ENCODE measurements at regions not wholly inside any gene's neighbourhood (a gene's known extent, or its start where the extent isn't known, plus 50 kb on each side); places are given as distances from the start of the nearest gene placed in this dataset.

- Histone ChIP-seq H4K91ac (ENCODE audit: low read depth, low read length, poor library complexity) (no peak overlapping the region), H2AFZ (ENCODE audit: low read length) (no peak overlapping the region), H3K9ac (ENCODE audit: low read depth, low read length, poor library complexity) (no peak overlapping the region), H2AK5ac (ENCODE audit: low read depth, low read length) (no peak overlapping the region), H3K36me3 (replicated peaks in 1 of 2; ENCODE audit: control insufficient read depth in 2 of 2, insufficient read depth in 2 of 2, low read length in 2 of 2) (no peaks in the 10 kb centered on the region), H2BK5ac (ENCODE audit: low read length) (no peak overlapping the region), H3K18ac (ENCODE audit: low read length) (no peak overlapping the region), H3K14ac (ENCODE audit: low read length) (no peak overlapping the region), H3K79me1 (ENCODE audit: low read depth, low read length) (no peaks in the 10 kb centered on the region), H3K9me3 (replicated peaks in 1 of 2; ENCODE audit: control insufficient read depth in 2 of 2, insufficient read depth in 1 of 2, low read depth in 1 of 2, low read length in 2 of 2) (no peaks in the 10 kb centered on the region), H3K4ac (ENCODE audit: low read length) (no peak overlapping the region), H2BK15ac (ENCODE audit: low read length) (no peak overlapping the region), H3K4me3 (ENCODE audit: low read length in 2 of 2) (no peak overlapping the region), H2BK120ac (ENCODE audit: low read depth, low read length) (no peak overlapping the region), H3K4me2 (ENCODE audit: insufficient read depth, low read length, poor library complexity, severe bottlenecking) (no peak overlapping the region), H3K27me3 (ENCODE audit: control insufficient read depth in 3 of 3, insufficient read depth in 3 of 3, low read depth in 1 of 3, low read length in 3 of 3) (peaks cover 0 to 2% (median 0%) of the 10 kb centered on the region in 3 experiments), H2BK12ac (ENCODE audit: low read length) (no peak overlapping the region), H3K27ac (replicated peaks; ENCODE audit: low read length) (no peak overlapping the region), H3K4me1 (ENCODE audit: control insufficient read depth in 2 of 2, insufficient read depth in 1 of 2, low read depth in 1 of 2, low read length in 2 of 2) (no peaks in the 10 kb centered on the region), H4K8ac (ENCODE audit: low read depth, low read length) (no peak overlapping the region), H3K23ac (ENCODE audit: low read depth, low read length, poor library complexity) (no peak overlapping the region)
- no peak for DNase-seq (ENCODE audit: low spot score)
- no CpG with 5 or more reads among the region's 3 CpGs for WGBS, 2 donors (ENCODE audit: extremely low coverage in 2 of 2, insufficient read length in 2 of 2, insufficient replicate concordance in 1 of 2)
Observed at GRCh38 chr10:128338951-128339350, 212.7 kb upstream of the MKI67 start.

DNA sequence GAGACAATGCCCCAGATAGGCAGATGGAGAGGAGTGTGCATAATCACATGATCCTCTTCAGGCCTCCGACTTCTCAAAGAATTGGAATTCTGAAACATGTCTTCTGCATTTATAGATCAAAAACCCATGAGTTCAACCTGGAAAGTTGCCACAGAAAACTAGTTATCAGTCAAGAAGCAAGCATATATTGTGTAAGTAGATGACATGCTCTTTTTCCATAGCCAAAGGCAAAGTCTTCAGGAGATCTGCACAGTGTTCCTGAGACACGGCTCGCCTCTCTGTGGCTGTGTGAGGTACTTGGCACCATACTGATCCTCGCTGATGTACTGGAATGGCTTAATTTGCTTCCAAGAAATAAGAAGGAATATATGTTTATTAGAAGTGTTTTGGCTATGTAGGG is 213.5 kb upstream of the MKI67 start:
- H3K4me3 ChIP-seq (ENCODE audit: low read length in 2 of 2), result no peak overlapping the region
- no peak overlapping the region for H3K18ac ChIP-seq (ENCODE audit: low read length)
- no peak overlapping the region for H3K14ac ChIP-seq (ENCODE audit: low read length)
- no peaks in the 10 kb centered on the region for H3K36me3 ChIP-seq (replicated peaks in 1 of 2; ENCODE audit: control insufficient read depth in 2 of 2, insufficient read depth in 2 of 2, low read length in 2 of 2)
- no peak overlapping the region for H3K4ac ChIP-seq (ENCODE audit: low read length)
- H3K23ac ChIP-seq (ENCODE audit: low read depth, low read length, poor library complexity), result no peak overlapping the region
- H3K9ac ChIP-seq (ENCODE audit: low read depth, low read length, poor library complexity), result no peak overlapping the region
- peaks cover 0 to 2% (median 0%) of the 10 kb centered on the region in 3 experiments for H3K27me3 ChIP-seq (ENCODE audit: control insufficient read depth in 3 of 3, insufficient read depth in 3 of 3, low read depth in 1 of 3, low read length in 3 of 3)
- no peak overlapping the region for H2BK12ac ChIP-seq (ENCODE audit: low read length)
- no peak overlapping the region for H2BK120ac ChIP-seq (ENCODE audit: low read depth, low read length)
- no peak overlapping the region for H2AK5ac ChIP-seq (ENCODE audit: low read depth, low read length)
- H2AFZ ChIP-seq (ENCODE audit: low read length), result no peak overlapping the region
- H3K79me1 ChIP-seq (ENCODE audit: low read depth, low read length), result no peaks in the 10 kb centered on the region
- H2BK15ac ChIP-seq (ENCODE audit: low read length), result no peak overlapping the region
- no peak overlapping the region for H3K27ac ChIP-seq (replicated peaks; ENCODE audit: low read length)
- no peaks in the 10 kb centered on the region for H3K9me3 ChIP-seq (replicated peaks in 1 of 2; ENCODE audit: control insufficient read depth in 2 of 2, insufficient read depth in 1 of 2, low read depth in 1 of 2, low read length in 2 of 2)
- no peak overlapping the region for H2BK5ac ChIP-seq (ENCODE audit: low read length)
- WGBS, 2 donors (ENCODE audit: extremely low coverage in 2 of 2, insufficient read length in 2 of 2, insufficient replicate concordance in 1 of 2), result no CpG with 5 or more reads among the region's 4 CpGs
- no peak overlapping the region for H4K8ac ChIP-seq (ENCODE audit: low read depth, low read length)
- H3K4me1 ChIP-seq (ENCODE audit: control insufficient read depth in 2 of 2, insufficient read depth in 1 of 2, low read depth in 1 of 2, low read length in 2 of 2), result no peaks in the 10 kb centered on the region
- H4K91ac ChIP-seq (ENCODE audit: low read depth, low read length, poor library complexity), result no peak overlapping the region
- no peak overlapping the region for H3K4me2 ChIP-seq (ENCODE audit: insufficient read depth, low read length, poor library complexity, severe bottlenecking)
- DNase-seq (ENCODE audit: low spot score), result no peak

- Histone ChIP-seq H2BK5ac (ENCODE audit: low read length) (no peak overlapping the region), H3K4me3 (ENCODE audit: low read length in 2 of 2) (no peak overlapping the region), H3K9me3 (replicated peaks in 1 of 2; ENCODE audit: control insufficient read depth in 2 of 2, insufficient read depth in 1 of 2, low read depth in 1 of 2, low read length in 2 of 2) (no peaks in the 10 kb centered on the region), H2BK15ac (ENCODE audit: low read length) (no peak overlapping the region), H3K23ac (ENCODE audit: low read depth, low read length, poor library complexity) (no peak overlapping the region), H2BK12ac (ENCODE audit: low read length) (no peak overlapping the region), H3K27ac (replicated peaks; ENCODE audit: low read length) (no peak overlapping the region), H3K36me3 (replicated peaks in 1 of 2; ENCODE audit: control insufficient read depth in 2 of 2, insufficient read depth in 2 of 2, low read length in 2 of 2) (no peaks in the 10 kb centered on the region), H4K91ac (ENCODE audit: low read depth, low read length, poor library complexity) (no peak overlapping the region), H3K27me3 (ENCODE audit: control insufficient read depth in 3 of 3, insufficient read depth in 3 of 3, low read depth in 1 of 3, low read length in 3 of 3) (peaks cover 0 to 2% (median 0%) of the 10 kb centered on the region in 3 experiments), H3K4me2 (ENCODE audit: insufficient read depth, low read length, poor library complexity, severe bottlenecking) (no peak overlapping the region), H2AK5ac (ENCODE audit: low read depth, low read length) (no peak overlapping the region), H3K4me1 (ENCODE audit: control insufficient read depth in 2 of 2, insufficient read depth in 1 of 2, low read depth in 1 of 2, low read length in 2 of 2) (no peaks in the 10 kb centered on the region), H3K79me1 (ENCODE audit: low read depth, low read length) (no peaks in the 10 kb centered on the region), H2BK120ac (ENCODE audit: low read depth, low read length) (no peak overlapping the region), H4K8ac (ENCODE audit: low read depth, low read length) (no peak overlapping the region), H3K14ac (ENCODE audit: low read length) (no peak overlapping the region), H2AFZ (ENCODE audit: low read length) (no peak overlapping the region), H3K9ac (ENCODE audit: low read depth, low read length, poor library complexity) (no peak overlapping the region), H3K4ac (ENCODE audit: low read length) (no peak overlapping the region), H3K18ac (ENCODE audit: low read length) (no peak overlapping the region)
- DNase-seq (ENCODE audit: low spot score), result no peak
- no CpG with 5 or more reads among the region's 4 CpGs for WGBS, 2 donors (ENCODE audit: extremely low coverage in 2 of 2, insufficient read length in 2 of 2, insufficient replicate concordance in 1 of 2)
Observed at GRCh38 chr10:128345353-128345752, 219.1 kb upstream of the MKI67 start.

- no peak for DNase-seq (ENCODE audit: low spot score)
- no peak overlapping the region for H2AFZ ChIP-seq (ENCODE audit: low read length)
- H4K8ac ChIP-seq (ENCODE audit: low read depth, low read length), result no peak overlapping the region
- H3K27me3 ChIP-seq (ENCODE audit: control insufficient read depth in 3 of 3, insufficient read depth in 3 of 3, low read depth in 1 of 3, low read length in 3 of 3), result no peaks in the 10 kb centered on the region
- no peak overlapping the region for H3K9ac ChIP-seq (ENCODE audit: low read depth, low read length, poor library complexity)
- no peak overlapping the region for H3K14ac ChIP-seq (ENCODE audit: low read length)
- no peak overlapping the region for H2AK5ac ChIP-seq (ENCODE audit: low read depth, low read length)
- H2BK12ac ChIP-seq (ENCODE audit: low read length), result no peak overlapping the region
- no peak overlapping the region for H3K27ac ChIP-seq (replicated peaks; ENCODE audit: low read length)
- H3K9me3 ChIP-seq (replicated peaks in 1 of 2; ENCODE audit: control insufficient read depth in 2 of 2, insufficient read depth in 1 of 2, low read depth in 1 of 2, low read length in 2 of 2), result no peaks in the 10 kb centered on the region
- H3K4ac ChIP-seq (ENCODE audit: low read length), result no peak overlapping the region
- no peak overlapping the region for H2BK120ac ChIP-seq (ENCODE audit: low read depth, low read length)
- no peak overlapping the region for H2BK5ac ChIP-seq (ENCODE audit: low read length)
- no peak overlapping the region for H2BK15ac ChIP-seq (ENCODE audit: low read length)
- H3K79me1 ChIP-seq (ENCODE audit: low read depth, low read length), result no peaks in the 10 kb centered on the region
- no peaks in the 10 kb centered on the region for H3K36me3 ChIP-seq (replicated peaks in 1 of 2; ENCODE audit: control insufficient read depth in 2 of 2, insufficient read depth in 2 of 2, low read length in 2 of 2)
- WGBS, 2 donors (ENCODE audit: extremely low coverage in 2 of 2, insufficient read length in 2 of 2, insufficient replicate concordance in 1 of 2), result no CpG with 5 or more reads among the region's 3 CpGs
- no peak overlapping the region for H3K4me2 ChIP-seq (ENCODE audit: insufficient read depth, low read length, poor library complexity, severe bottlenecking)
- no peaks in the 10 kb centered on the region for H3K4me1 ChIP-seq (ENCODE audit: control insufficient read depth in 2 of 2, insufficient read depth in 1 of 2, low read depth in 1 of 2, low read length in 2 of 2)
- no peak overlapping the region for H3K18ac ChIP-seq (ENCODE audit: low read length)
- H3K4me3 ChIP-seq (ENCODE audit: low read length in 2 of 2), result no peak overlapping the region
- no peak overlapping the region for H3K23ac ChIP-seq (ENCODE audit: low read depth, low read length, poor library complexity)
- no peak overlapping the region for H4K91ac ChIP-seq (ENCODE audit: low read depth, low read length, poor library complexity)
Observed at GRCh38 chr10:128360783-128361182, 234.6 kb upstream of the MKI67 start.

Measured in neuronal stem cell (in vitro differentiated cells).